ENCODE measurements at regions not wholly inside any gene's neighbourhood (a gene's known extent, or its start where the extent isn't known, plus 50 kb on each side); places are given as distances from the start of the nearest gene placed in this dataset.
"Not testable (repeated sequence)": the region's sequence is repeated elsewhere in the genome, so short reads cannot be mapped to it uniquely, and the experiment has no call there.

DNA sequence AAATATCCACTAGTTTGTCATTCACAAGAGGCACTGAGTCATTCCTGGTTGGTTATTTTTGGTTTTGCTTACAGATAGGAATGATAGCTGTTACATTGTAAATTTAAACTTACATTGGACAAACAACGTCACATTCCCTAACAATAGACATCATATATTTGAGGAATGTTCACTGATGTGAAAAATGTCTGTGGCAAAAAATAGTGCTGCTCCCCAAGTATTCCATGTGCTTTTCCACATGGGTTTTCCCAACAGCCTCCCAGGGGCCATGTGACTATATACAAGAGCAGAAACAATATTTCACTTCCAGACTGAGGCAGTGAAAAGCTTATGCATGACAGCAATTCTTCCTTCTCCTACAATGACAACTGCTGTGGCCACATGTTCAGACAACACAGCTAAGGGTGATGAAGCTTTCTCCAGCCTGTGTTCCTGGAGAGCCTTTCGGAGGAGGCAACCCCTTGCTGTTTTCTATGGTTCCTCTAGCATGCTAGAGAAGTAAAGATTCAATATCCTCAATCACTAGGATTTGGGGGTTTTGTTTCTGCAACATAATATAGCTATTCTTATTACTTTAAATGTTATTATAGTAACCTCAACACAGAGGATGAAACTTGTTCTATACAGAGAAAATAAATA lies 202.7 kb downstream of the PTH2R start:
- TF ChIP-seq, protein P1, sequence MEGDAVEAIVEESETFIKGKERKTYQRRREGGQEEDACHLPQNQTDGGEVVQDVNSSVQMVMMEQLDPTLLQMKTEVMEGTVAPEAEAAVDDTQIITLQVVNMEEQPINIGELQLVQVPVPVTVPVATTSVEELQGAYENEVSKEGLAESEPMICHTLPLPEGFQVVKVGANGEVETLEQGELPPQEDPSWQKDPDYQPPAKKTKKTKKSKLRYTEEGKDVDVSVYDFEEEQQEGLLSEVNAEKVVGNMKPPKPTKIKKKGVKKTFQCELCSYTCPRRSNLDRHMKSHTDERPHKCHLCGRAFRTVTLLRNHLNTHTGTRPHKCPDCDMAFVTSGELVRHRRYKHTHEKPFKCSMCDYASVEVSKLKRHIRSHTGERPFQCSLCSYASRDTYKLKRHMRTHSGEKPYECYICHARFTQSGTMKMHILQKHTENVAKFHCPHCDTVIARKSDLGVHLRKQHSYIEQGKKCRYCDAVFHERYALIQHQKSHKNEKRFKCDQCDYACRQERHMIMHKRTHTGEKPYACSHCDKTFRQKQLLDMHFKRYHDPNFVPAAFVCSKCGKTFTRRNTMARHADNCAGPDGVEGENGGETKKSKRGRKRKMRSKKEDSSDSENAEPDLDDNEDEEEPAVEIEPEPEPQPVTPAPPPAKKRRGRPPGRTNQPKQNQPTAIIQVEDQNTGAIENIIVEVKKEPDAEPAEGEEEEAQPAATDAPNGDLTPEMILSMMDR (IDR thresholded peaks at IDR 0.05; ENCODE audit: low read depth, low read length): no peak
- no peak overlapping the region for H3K4me3 ChIP-seq (ENCODE audit: low read depth, low read length)

DNA sequence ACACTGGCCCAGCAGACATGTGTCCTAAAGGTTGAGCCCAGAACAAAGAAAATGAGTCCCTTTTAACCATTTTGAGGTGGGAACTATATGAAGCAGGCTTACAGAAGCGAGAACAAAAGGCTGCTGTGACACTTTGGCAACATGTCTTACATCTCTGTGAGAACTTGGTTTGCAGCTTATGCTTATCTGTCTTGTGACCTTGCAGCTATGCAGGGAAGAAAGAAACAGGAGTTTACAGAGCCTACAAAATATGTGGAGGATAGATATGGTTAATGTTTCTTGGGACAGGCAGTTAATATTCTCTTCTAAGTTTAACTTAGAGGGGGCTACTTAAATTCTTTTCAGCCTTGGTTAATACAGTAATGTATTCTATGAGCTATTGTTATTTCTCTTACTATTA lies 209.1 kb downstream of the PTH2R start:
- not testable (repeated sequence) for H3K4me3 ChIP-seq (ENCODE audit: low read depth, low read length)

DNA sequence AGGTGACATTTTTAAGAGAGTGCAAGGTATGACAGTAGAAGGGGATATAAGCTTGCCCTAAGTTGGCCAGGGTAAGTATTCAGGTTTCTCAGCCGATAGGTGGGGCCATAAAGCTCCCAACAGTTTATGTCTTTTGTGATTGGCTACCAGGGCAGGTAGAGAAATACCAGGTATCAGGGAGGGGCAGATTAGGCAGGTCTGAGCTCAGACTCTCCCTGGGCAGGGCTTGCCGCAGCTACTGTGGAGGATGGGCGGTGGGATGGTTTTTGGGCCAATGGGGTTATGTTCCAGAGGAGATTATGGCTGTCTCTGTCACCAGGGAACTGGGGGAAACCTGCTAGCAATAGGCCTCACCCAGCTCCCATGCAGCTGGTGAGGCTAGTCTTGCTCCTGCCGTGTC lies 211.6 kb downstream of the PTH2R start:
- TF ChIP-seq, protein P1 (IDR thresholded peaks at IDR 0.05; ENCODE audit: low read depth, low read length): no peak
- H3K4me3 ChIP-seq (ENCODE audit: low read depth, low read length): no peak overlapping the region

DNA sequence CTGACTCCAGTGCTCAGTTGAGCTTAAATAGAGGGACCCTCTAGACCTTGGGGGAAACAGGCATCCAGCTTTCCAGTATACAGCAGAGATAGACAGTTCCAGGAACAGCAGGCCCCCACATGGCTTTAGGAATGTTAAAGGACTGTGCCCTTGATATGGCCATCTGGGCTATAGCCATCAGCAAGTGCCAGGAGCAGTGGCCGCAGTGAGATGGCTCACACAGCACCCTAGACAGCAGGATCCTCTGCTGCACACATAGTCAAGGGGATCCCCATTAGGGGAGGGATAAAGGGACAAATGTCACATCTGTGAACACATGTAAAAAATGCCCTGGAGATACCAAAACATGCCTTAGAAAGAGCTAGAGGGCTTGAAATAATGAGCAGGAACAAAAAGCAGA lies 213.4 kb downstream of the PTH2R start:
- TF ChIP-seq, protein P1 (IDR thresholded peaks at IDR 0.05; ENCODE audit: low read depth, low read length): no peak
- no peak overlapping the region for H3K4me3 ChIP-seq (ENCODE audit: low read depth, low read length)

DNA sequence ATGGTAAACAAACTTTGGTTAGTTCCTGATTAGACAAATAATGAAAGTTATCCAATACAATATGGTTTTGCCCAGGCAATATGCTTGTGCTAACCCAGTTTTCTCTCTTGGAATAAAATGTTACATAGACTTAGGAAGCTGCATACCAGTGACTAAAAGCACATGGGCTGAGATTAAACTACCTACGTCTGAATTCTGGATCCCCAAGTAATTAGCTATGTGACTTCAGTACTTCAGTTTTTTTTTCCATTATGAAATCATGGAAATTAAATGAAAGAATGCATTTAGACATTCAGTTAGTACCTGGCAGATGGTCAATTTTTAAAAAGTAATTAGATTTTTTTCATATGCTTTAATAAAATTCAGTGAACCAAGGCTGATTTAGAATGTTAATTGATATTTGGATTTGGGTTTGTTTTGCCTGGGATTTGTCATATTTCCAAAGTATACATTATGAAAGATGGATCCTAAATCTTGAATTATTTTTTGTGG lies 213.9 kb downstream of the PTH2R start:
- TF ChIP-seq, protein P1 (IDR thresholded peaks at IDR 0.05; ENCODE audit: low read depth, low read length): no peak
- no peak overlapping the region for H3K4me3 ChIP-seq (ENCODE audit: low read depth, low read length)

DNA sequence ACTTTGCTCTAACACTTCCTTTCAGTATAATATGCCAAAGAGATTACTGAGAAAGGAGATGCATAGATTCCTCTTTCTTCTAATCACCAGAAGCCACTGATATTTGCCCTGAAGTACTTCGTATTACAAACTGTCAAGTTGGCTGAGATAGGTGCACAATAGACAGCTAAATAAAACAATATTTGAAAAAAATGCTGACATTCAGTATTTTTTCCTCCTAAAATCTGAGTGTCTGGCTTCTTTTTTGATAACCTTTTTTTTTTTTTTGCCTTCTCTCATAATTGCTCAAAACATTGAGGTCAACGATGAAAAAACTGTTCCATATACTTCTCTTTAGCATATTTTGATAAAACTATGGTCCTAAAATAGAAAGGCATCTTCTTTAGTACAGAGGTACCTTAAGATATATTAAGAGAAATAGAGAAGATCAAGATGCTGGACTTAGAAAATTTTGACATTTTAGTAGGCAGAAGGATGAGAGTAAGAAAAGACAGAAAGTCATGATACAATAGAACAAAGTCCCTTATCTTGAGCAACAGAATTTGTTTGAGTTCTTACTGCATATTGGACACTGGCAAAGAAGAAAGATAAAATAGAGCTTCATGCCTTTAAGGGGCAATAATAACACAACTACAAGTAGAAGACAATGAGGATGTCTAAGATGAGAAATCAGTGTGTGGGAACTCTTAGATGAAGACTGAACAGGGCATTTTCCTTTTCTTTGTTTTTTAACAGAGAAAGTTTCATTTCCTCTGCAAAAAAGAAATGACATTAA lies 220.7 kb downstream of the PTH2R start:
- TF ChIP-seq, protein P1 (IDR thresholded peaks at IDR 0.05; ENCODE audit: low read depth, low read length): no peak
- H3K4me3 ChIP-seq (ENCODE audit: low read depth, low read length): no peak overlapping the region

DNA sequence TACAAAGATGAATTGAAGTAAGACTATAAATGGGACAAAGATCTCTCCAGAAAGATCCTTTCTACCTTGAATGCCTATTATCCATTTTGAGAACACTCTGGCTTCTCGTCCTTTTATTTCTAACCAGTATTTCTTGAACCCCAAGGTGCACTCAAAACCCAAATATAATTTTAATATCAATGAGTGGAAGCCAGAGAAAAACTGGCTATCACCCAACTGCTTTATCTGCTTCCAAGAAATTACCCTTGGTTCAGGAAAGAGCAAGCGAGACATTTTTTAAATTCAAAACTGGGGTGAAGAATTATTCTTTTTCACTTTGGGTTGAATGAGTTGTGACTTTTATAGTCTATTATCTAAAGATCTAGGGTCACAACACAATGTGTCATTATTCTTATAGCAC lies 221.3 kb downstream of the PTH2R start:
- TF ChIP-seq, protein P1 (IDR thresholded peaks at IDR 0.05; ENCODE audit: low read depth, low read length): no peak
- no peak overlapping the region for H3K4me3 ChIP-seq (ENCODE audit: low read depth, low read length)

Measured in WI38 (cell line).